ENCODE measurements at regions not wholly inside any gene's neighbourhood (a gene's known extent, or its start where the extent isn't known, plus 50 kb on each side); places are given as distances from the start of the nearest gene placed in this dataset.
A peak's percentile ranks its signal among the peaks of the same experiment; 100 is the strongest.
"Not testable (repeated sequence)": the region's sequence is repeated elsewhere in the genome, so short reads cannot be mapped to it uniquely, and the experiment has no call there.

GRCh38 chr10:117796130-117796745 is 250.5 kb downstream of the RAB11FIP2 start:
- no peak for DNase-seq

- no peak for DNase-seq
These were observed 249.4 kb downstream of the RAB11FIP2 start for GRCh38 chr10:117797296-117797695.

GRCh38 chr10:117801691-117802090 is 245.1 kb downstream of the RAB11FIP2 start:
- DNase-seq, result no peak

GRCh38 chr10:117804470-117805011 is 242.2 kb downstream of the RAB11FIP2 start:
- DNase-seq, result no peak

- DNase-seq, result no peak
These were observed 241.6 kb downstream of the RAB11FIP2 start for GRCh38 chr10:117805139-117805538.

GRCh38 chr10:117807441-117807840 is 239.3 kb downstream of the RAB11FIP2 start:
- no peak for DNase-seq

- DNase-seq, result not testable (repeated sequence)
These were observed 230.9 kb downstream of the RAB11FIP2 start for GRCh38 chr10:117815816-117816215.

- DNase-seq, result no peak
These were observed 229.6 kb downstream of the RAB11FIP2 start for GRCh38 chr10:117817116-117817515.

- DNase-seq, result no peak
These were observed 228.0 kb downstream of the RAB11FIP2 start for GRCh38 chr10:117818721-117819120.

GRCh38 chr10:117819304-117819703 is 227.4 kb downstream of the RAB11FIP2 start:
- no peak for DNase-seq

GRCh38 chr10:117823980-117824379 is 222.8 kb downstream of the RAB11FIP2 start:
- DNase-seq, result no peak

- DNase-seq, result no peak
These were observed 216.5 kb downstream of the RAB11FIP2 start for GRCh38 chr10:117830205-117830604.

- no peak for DNase-seq
These were observed 215.9 kb downstream of the RAB11FIP2 start for GRCh38 chr10:117830787-117831212.

GRCh38 chr10:117838500-117839498 is 207.9 kb downstream of the RAB11FIP2 start:
- not testable (repeated sequence) for DNase-seq

- DNase-seq, result not testable (repeated sequence)
These were observed 190.3 kb downstream of the RAB11FIP2 start for GRCh38 chr10:117856426-117856825.

GRCh38 chr10:117860135-117860534 is 186.6 kb downstream of the RAB11FIP2 start:
- no peak for DNase-seq

- DNase-seq, result peak in 1 of 2 experiments; percentile 2
These were observed 185.9 kb downstream of the RAB11FIP2 start for GRCh38 chr10:117860823-117861222.

- DNase-seq, result no peak
These were observed 185.4 kb downstream of the RAB11FIP2 start for GRCh38 chr10:117861329-117861728.

- no peak for DNase-seq
These were observed 183.0 kb downstream of the RAB11FIP2 start for GRCh38 chr10:117863771-117864170.

- DNase-seq, result no peak
These were observed 180.8 kb downstream of the RAB11FIP2 start for GRCh38 chr10:117865945-117866344.

GRCh38 chr10:117868151-117868550 is 178.6 kb downstream of the RAB11FIP2 start:
- no peak for DNase-seq

GRCh38 chr10:117875793-117876192 is 170.9 kb downstream of the RAB11FIP2 start:
- DNase-seq, result no peak

- no peak for DNase-seq
These were observed 170.5 kb downstream of the RAB11FIP2 start for GRCh38 chr10:117876210-117876609.

GRCh38 chr10:117878626-117879025 is 168.1 kb downstream of the RAB11FIP2 start:
- DNase-seq, result no peak

Measured in NCI-H2081 (cell line).